Mammary epithelial cell (primary cell): ENCODE measurements at regions not wholly inside any gene's neighbourhood (a gene's known extent, or its start where the extent isn't known, plus 50 kb on each side); places are given as distances from the start of the nearest gene placed in this dataset.

Experiments
- CTCF ChIP-seq, 2 donors: IDR thresholded peaks in 1 of 2; conservative IDR thresholded peaks in 1 of 2; 2 replicates each; pipeline ENCODE4 v1.5.1; 2011 to 2012; ENCODE audit warnings: inconsistent platforms in 2 of 2, low read length in 2 of 2, mild to moderate bottlenecking in 2 of 2, control low read depth in 1 of 2, low read depth in 1 of 2; ENCODE audit not compliant: insufficient read depth in 1 of 2; ENCODE audit errors: extremely low read depth in 1 of 2
- EZH2 ChIP-seq: IDR thresholded peaks from 2 replicates; pipeline ENCODE4 v1.6.1; 2012; ENCODE audit warnings: low read length, inconsistent platforms, borderline replicate concordance

- TF ChIP-seq CTCF (conservative IDR thresholded peaks at IDR 0.05 in 1 of 2, IDR thresholded peaks at IDR 0.05 in 1 of 2; ENCODE audit: extremely low read depth in 1 of 2, insufficient read depth in 1 of 2, low read depth in 1 of 2, low read length in 2 of 2) (no peak), EZH2 (no peak)
Measured at GRCh38 chr10:63972949-63973827, 452.0 kb downstream of the REEP3 start.
